ENCODE measurements at regions not wholly inside any gene's neighbourhood (a gene's known extent, or its start where the extent isn't known, plus 50 kb on each side); places are given as distances from the start of the nearest gene placed in this dataset.

DNA sequence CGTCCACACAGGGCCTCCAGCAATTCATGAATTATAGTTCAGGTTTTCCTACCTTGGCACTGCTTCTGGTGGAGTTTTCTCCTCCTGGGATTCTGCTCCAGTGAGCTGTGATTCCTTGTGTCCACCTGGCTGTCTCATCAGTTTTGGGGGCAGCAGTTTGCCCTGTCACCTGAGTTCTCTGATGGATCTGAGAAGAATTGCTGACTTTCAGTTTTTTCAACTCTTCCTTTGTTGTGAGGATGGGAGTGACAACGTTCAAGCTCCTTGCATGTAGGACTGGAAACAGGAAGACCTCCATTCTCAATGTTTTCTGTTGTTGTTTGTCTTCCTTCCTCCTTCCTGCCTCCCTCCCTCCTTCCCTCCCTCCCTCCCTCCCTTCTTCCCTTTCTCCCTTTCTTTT is 359.0 kb downstream of the TSN start:
- TF ChIP-seq, protein P1, sequence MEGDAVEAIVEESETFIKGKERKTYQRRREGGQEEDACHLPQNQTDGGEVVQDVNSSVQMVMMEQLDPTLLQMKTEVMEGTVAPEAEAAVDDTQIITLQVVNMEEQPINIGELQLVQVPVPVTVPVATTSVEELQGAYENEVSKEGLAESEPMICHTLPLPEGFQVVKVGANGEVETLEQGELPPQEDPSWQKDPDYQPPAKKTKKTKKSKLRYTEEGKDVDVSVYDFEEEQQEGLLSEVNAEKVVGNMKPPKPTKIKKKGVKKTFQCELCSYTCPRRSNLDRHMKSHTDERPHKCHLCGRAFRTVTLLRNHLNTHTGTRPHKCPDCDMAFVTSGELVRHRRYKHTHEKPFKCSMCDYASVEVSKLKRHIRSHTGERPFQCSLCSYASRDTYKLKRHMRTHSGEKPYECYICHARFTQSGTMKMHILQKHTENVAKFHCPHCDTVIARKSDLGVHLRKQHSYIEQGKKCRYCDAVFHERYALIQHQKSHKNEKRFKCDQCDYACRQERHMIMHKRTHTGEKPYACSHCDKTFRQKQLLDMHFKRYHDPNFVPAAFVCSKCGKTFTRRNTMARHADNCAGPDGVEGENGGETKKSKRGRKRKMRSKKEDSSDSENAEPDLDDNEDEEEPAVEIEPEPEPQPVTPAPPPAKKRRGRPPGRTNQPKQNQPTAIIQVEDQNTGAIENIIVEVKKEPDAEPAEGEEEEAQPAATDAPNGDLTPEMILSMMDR (IDR thresholded peaks at IDR 0.05) = no peak
- TF ChIP-seq POLR2A (IDR thresholded peaks at IDR 0.05) (no peak), POLR2AphosphoS5 (IDR thresholded peaks at IDR 0.05) (no peak)
